Tibial nerve (tissue), 4 donors: ENCODE measurements at regions not wholly inside any gene's neighbourhood (a gene's known extent, or its start where the extent isn't known, plus 50 kb on each side); places are given as distances from the start of the nearest gene placed in this dataset.

ENCODE experiments used
- DNase-seq, 2 donors: peaks; one replicate each; pipeline ENCODE4 v3.0.0-alpha.2; 2019; ENCODE audit warnings: low spot score in 2 of 2
- H3K27ac ChIP-seq, 4 donors: fragments of 200-600 bp; sonication (generic) in 3 of 4; one replicate each; pipeline ENCODE4 v1.5.1; 2017 to 2019; ENCODE audit warnings: mild to moderate bottlenecking in 1 of 4
- H3K27me3 ChIP-seq, 2 donors: fragments of 200-600 bp; sonication (generic) in 1 of 2; one replicate each; pipeline versions ENCODE4 v1.5.1 to v1.6.0; 2017 to 2019
- H3K36me3 ChIP-seq, 3 donors: fragments of 200-600 bp; sonication (generic); one replicate each; pipeline ENCODE4 v1.5.1; 2018 to 2019
- H3K4me1 ChIP-seq, 4 donors: fragments of 200-600 bp; sonication (generic) in 3 of 4; one replicate each; pipeline ENCODE4 v1.5.1; 2017 to 2019
- H3K4me3 ChIP-seq, 4 donors: fragments of 200-600 bp; sonication (generic) in 3 of 4; one replicate each; pipeline ENCODE4 v1.5.1; 2017 to 2019; ENCODE audit warnings: mild to moderate bottlenecking in 1 of 4, moderate library complexity in 1 of 4
- H3K9me3 ChIP-seq, 4 donors: fragments of 200-600 bp; sonication (generic) in 3 of 4; one replicate each; pipeline ENCODE4 v1.5.1; 2017 to 2019
- EP300 ChIP-seq, 2 donors: sonication (generic); formaldehyde crosslinking; IDR thresholded peaks; one replicate each; pipeline ENCODE4 v1.6.1; 2017; ENCODE audit warnings: antibody characterized with exemption in 2 of 2, mild to moderate bottlenecking in 1 of 2
- POLR2A ChIP-seq, 2 donors: fragments of 450-650 bp; IDR thresholded peaks; one replicate each; pipeline ENCODE4 v1.6.1; 2017; ENCODE audit warnings: antibody characterized with exemption in 2 of 2, mild to moderate bottlenecking in 2 of 2, moderate library complexity in 2 of 2
- WGBS, 2 donors: methylation state at CpG; one replicate each; pipeline ENCODE4 v1.1.5; 2018; 5-methylcytosine and 5-hydroxymethylcytosine counted together
- TF ChIP-seq, protein P1 (sequence below), 5 experiments: fragments of 200-600 bp in 3 of 5; fragments of 450-650 bp in 2 of 5; sonication (generic) in 3 of 5; IDR thresholded peaks; one replicate each; pipeline ENCODE4 v1.5.1; 2016 to 2019; ENCODE audit warnings: antibody characterized with exemption in 5 of 5, mild to moderate bottlenecking in 3 of 5, moderate library complexity in 2 of 5

DNA sequence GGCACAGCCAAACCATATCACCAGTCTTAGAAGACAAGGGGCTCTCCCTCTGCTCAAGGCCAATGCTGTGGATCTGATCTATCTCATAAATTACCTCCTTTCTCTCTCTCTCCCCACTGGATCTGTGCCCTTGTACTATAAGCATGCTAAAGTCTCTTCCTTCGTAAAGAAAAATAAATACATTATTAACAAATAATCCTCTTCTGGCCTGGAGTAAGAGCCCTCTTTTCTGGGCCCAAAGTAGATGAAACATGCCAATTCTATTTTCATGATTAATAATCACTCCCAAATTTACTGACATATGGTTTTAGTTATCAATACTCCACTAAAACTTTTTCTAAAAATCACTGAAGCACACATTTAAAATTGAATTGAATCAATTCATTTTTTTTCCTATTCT lies 889.7 kb downstream of the ADGRL2 start:
- H3K36me3 ChIP-seq: no peaks in the 10 kb centered on the region
- peaks cover 0 to 23% (median 0%) of the 10 kb centered on the region in 4 donors for H3K9me3 ChIP-seq
- H3K27ac ChIP-seq: no peak overlapping the region
- 75 to 79% methylated on average over 1 of the region's 1 CpG for WGBS, 2 donors
- H3K4me3 ChIP-seq: no peak overlapping the region
- H3K4me1 ChIP-seq: no peaks in the 10 kb centered on the region
- no peaks in the 10 kb centered on the region for H3K27me3 ChIP-seq
- TF ChIP-seq, protein P1, sequence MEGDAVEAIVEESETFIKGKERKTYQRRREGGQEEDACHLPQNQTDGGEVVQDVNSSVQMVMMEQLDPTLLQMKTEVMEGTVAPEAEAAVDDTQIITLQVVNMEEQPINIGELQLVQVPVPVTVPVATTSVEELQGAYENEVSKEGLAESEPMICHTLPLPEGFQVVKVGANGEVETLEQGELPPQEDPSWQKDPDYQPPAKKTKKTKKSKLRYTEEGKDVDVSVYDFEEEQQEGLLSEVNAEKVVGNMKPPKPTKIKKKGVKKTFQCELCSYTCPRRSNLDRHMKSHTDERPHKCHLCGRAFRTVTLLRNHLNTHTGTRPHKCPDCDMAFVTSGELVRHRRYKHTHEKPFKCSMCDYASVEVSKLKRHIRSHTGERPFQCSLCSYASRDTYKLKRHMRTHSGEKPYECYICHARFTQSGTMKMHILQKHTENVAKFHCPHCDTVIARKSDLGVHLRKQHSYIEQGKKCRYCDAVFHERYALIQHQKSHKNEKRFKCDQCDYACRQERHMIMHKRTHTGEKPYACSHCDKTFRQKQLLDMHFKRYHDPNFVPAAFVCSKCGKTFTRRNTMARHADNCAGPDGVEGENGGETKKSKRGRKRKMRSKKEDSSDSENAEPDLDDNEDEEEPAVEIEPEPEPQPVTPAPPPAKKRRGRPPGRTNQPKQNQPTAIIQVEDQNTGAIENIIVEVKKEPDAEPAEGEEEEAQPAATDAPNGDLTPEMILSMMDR (IDR thresholded peaks at IDR 0.05): no peak
- TF ChIP-seq POLR2A (IDR thresholded peaks at IDR 0.05): no peak
- TF ChIP-seq EP300 (IDR thresholded peaks at IDR 0.05): no peak
- DNase-seq: no peak

DNA sequence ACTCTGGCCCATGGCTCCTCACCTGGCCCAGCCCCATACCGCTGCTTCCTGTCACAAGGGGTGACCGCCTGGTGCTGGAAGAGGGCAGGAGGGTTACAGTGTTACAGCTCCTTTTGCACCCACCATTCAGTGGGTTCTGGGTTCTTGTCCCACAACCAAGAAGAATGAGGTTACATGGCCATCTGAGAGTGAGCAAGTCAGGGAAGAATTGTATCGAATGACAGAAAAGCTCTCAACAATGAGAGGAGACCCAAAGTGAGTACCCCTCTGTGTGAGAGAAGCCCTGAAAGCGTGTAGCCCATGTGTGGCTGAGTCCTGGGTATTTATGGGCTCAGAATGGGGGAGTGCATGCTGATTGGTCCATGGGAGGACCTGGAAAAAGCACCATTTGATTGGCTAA lies 888.5 kb downstream of the ADGRL2 start:
- no peak for DNase-seq
- no peak overlapping the region for H3K4me3 ChIP-seq
- no peaks in the 10 kb centered on the region for H3K27me3 ChIP-seq
- 83 to 88% methylated on average over 4 of the region's 4 CpGs for WGBS, 2 donors
- no peaks in the 10 kb centered on the region for H3K4me1 ChIP-seq
- TF ChIP-seq, protein P1 (IDR thresholded peaks at IDR 0.05): no peak
- TF ChIP-seq EP300 (IDR thresholded peaks at IDR 0.05): no peak
- TF ChIP-seq POLR2A (IDR thresholded peaks at IDR 0.05): no peak
- peaks cover 0 to 23% (median 0%) of the 10 kb centered on the region in 4 donors for H3K9me3 ChIP-seq
- H3K36me3 ChIP-seq: no peaks in the 10 kb centered on the region
- H3K27ac ChIP-seq: no peak overlapping the region

DNA sequence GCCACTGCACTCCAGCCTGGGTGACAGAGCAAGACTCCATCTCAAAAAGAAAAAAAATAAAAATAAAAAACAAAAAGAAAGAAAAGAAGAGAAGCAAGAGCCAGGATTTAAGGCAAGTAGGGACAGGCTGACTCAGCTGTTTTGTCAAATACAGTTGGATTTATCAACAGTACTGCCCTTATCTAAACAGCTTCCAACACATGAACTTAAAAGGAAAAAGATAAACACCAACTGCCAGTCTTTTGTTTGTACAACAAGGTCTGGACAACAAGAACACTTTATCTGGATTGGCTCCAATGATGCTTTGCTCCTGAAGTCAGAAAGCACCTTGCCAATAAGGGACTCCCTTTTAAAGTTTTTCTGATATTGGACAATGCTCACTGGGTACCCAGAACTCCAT lies 886.0 kb downstream of the ADGRL2 start:
- TF ChIP-seq, protein P1 (IDR thresholded peaks at IDR 0.05): no peak
- TF ChIP-seq EP300 (IDR thresholded peaks at IDR 0.05) (no peak), POLR2A (IDR thresholded peaks at IDR 0.05) (no peak)
- H3K36me3 ChIP-seq: no peaks in the 10 kb centered on the region
- no peak overlapping the region for H3K4me3 ChIP-seq
- no peak for DNase-seq
- peaks cover 0 to 23% (median 0%) of the 10 kb centered on the region in 4 donors for H3K9me3 ChIP-seq
- no peaks in the 10 kb centered on the region for H3K27me3 ChIP-seq
- H3K27ac ChIP-seq: no peak overlapping the region
- H3K4me1 ChIP-seq: no peaks in the 10 kb centered on the region

DNA sequence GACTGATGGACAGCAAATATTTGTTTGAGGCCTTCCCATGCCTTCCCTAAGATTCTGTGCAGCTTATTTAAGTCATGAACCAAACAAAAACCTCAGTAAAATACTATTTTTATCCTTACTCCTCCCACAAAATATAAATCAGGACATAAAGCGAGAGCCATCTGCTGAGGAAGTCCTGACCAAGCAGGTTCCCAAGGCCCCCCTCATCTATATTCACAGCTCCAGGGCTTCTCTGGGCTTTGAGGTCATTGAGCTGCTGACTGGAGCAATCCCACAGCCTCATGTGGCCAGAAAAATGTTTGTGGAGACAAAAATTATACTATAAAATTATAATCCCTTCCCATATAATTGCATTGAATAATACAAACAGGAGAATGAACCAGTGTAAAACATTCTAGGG lies 846.2 kb downstream of the ADGRL2 start:
- peaks cover 0 to 9% (median 0%) of the 10 kb centered on the region in 4 donors for H3K4me1 ChIP-seq
- 0 to 43% methylated on average over 1 of the region's 1 CpG for WGBS, 2 donors
- H3K27me3 ChIP-seq: no peaks in the 10 kb centered on the region
- no peak overlapping the region for H3K27ac ChIP-seq
- DNase-seq: no peak
- no peak overlapping the region for H3K4me3 ChIP-seq
- H3K36me3 ChIP-seq: no peaks in the 10 kb centered on the region
- TF ChIP-seq, protein P1 (IDR thresholded peaks at IDR 0.05): no peak
- no peak for TF ChIP-seq EP300 (IDR thresholded peaks at IDR 0.05)
- TF ChIP-seq POLR2A (IDR thresholded peaks at IDR 0.05): no peak
- no peaks in the 10 kb centered on the region for H3K9me3 ChIP-seq

DNA sequence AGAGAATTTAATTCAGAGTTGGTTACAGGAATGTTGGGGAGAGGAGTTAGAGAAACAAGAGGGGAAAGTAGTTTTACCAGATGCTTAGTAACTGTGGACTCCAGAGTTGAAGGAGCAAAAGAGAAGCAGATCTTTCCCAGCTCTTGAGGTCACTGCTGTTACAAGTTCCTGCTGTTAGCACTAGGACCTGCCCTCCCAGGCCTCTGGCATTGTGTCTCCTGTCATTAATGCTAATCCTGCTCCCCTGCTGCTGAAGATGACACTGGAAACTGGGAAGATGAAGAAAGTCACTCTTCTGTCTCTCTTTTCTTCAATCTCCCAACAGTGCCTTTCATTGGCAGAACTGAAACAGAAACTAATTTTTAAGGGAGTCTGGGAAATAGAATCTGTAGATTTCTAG lies 845.6 kb downstream of the ADGRL2 start:
- TF ChIP-seq POLR2A (IDR thresholded peaks at IDR 0.05) (no peak), EP300 (IDR thresholded peaks at IDR 0.05) (no peak)
- TF ChIP-seq, protein P1 (IDR thresholded peaks at IDR 0.05): no peak
- no peak overlapping the region for H3K27ac ChIP-seq

More for the DNA sequence above, 845.6 kb downstream of the ADGRL2 start:
- peaks cover 0 to 9% (median 0%) of the 10 kb centered on the region in 4 donors for H3K4me1 ChIP-seq
- H3K9me3 ChIP-seq: no peaks in the 10 kb centered on the region
- H3K4me3 ChIP-seq: no peak overlapping the region
- H3K36me3 ChIP-seq: no peaks in the 10 kb centered on the region
- H3K27me3 ChIP-seq: no peaks in the 10 kb centered on the region
- DNase-seq: no peak
